K562 (cell line): ENCODE measurements at regions not wholly inside any gene's neighbourhood (a gene's known extent, or its start where the extent isn't known, plus 50 kb on each side); places are given as distances from the start of the nearest gene placed in this dataset.

ENCODE experiments used
- ATAC-seq: fragments of 200-7000 bp; cut with Tn5 transposase; 3 replicates; pipeline ENCODE4 v1.9.1; 2020; ENCODE audit warnings: moderate library complexity
- BruUV-seq: library from RNA; stranded (reverse); fragments of 400-500 nt; replicated peaks from 2 replicates; lab custom pipeline; 2021; lab: Mats Ljungman, UMichigan
- CTCF ChIA-PET: fragments of 300-600 bp; formaldehyde crosslinking; extraction: SDS; loops from one replicate; lab custom pipeline; 2021; ENCODE audit warnings: low intra/inter-chr PET ratio; lab: Yijun Ruan, JAX
- POLR2A ChIA-PET: fragments of 300-600, 350-650 bp; sonication (Branson Sonifier 250); formaldehyde crosslinking; extraction: SDS; loops from one replicate; lab custom pipeline; 2021; ENCODE audit warnings: antibody characterized with exemption, inconsistent platforms; lab: Yijun Ruan, JAX
- DNase-seq, 4 experiments: peaks; one replicate each; pipeline versions ENCODE4 v3.0.0 to v3.0.0-alpha.2; 2011 to 2018; ENCODE audit warnings: low spot score in 3 of 4, mixed read lengths in 3 of 4; ENCODE audit errors: extremely low read depth in 1 of 4
- FAIRE-seq: peaks from 2 replicates; lab custom pipeline; 2011; peaks lifted over from hg19 to GRCh38; lab: Jason Lieb, UNC
- H2AFZ ChIP-seq: 2 replicates; pipeline ENCODE4 v1.6.0; 2011; ENCODE audit warnings: low read depth, low read length, control low read depth, inconsistent platforms
- H3K27ac ChIP-seq: fragments of 200-600 bp; 3 replicates; pipeline ENCODE4 v1.8.0; 2011; ENCODE audit warnings: low read depth, mild to moderate bottlenecking, control low read depth, inconsistent platforms, low read length, moderate library complexity, mixed read lengths; ENCODE audit errors: extremely low read depth
- H3K27me3 ChIP-seq, 2 experiments: fragments of 300-600 bp in 1 of 2; 2 replicates in 1 of 2; 3 replicates in 1 of 2; pipeline versions ENCODE4 v1.6.0 to v1.8.0; 2011; ENCODE audit warnings: inconsistent platforms in 2 of 2, low read length in 2 of 2, mild to moderate bottlenecking in 1 of 2, mixed read lengths in 1 of 2, moderate library complexity in 1 of 2; ENCODE audit not compliant: control insufficient read depth in 2 of 2, insufficient read depth in 2 of 2
- H3K36me3 ChIP-seq: fragments of 300-600 bp; 3 replicates; pipeline ENCODE4 v1.8.0; 2011; ENCODE audit warnings: mild to moderate bottlenecking, low read length, inconsistent platforms; ENCODE audit not compliant: control insufficient read depth, insufficient read depth
- H3K4me1 ChIP-seq, 2 experiments: fragments of 200-600 bp in 1 of 2; replicated peaks in 1 of 2; 2 replicates in 1 of 2; 3 replicates in 1 of 2; pipeline versions ENCODE4 v1.5.1 to v1.8.0; 2011; ENCODE audit warnings: inconsistent platforms in 2 of 2, low read length in 2 of 2, mild to moderate bottlenecking in 1 of 2, mixed read lengths in 1 of 2, moderate library complexity in 1 of 2; ENCODE audit not compliant: control insufficient read depth in 2 of 2, insufficient read depth in 2 of 2
- H3K4me2 ChIP-seq: 2 replicates; pipeline ENCODE4 v1.6.1; 2011; ENCODE audit warnings: low read length, control low read depth, inconsistent platforms, mixed read lengths; ENCODE audit not compliant: insufficient read depth
- H3K4me3 ChIP-seq: fragments of 200-600 bp; sonication (generic), shearing (Covaris generic); 2 replicates; pipeline ENCODE4 v1.5.1; 2016; ENCODE audit warnings: control low read depth, inconsistent platforms
- H3K79me2 ChIP-seq: fragments of 200-600 bp; 3 replicates; pipeline ENCODE4 v1.8.0; 2011; ENCODE audit warnings: low read length, inconsistent platforms; ENCODE audit not compliant: control insufficient read depth, insufficient read depth
- H3K9ac ChIP-seq, 2 experiments: 2 replicates each; pipeline versions ENCODE4 v1.6.0 to v1.6.1; 2011; ENCODE audit warnings: low read depth in 2 of 2, low read length in 2 of 2, control low read depth in 1 of 2, inconsistent platforms in 1 of 2, mild to moderate bottlenecking in 1 of 2, mixed read lengths in 1 of 2; ENCODE audit not compliant: insufficient read depth in 1 of 2
- H3K9me1 ChIP-seq: one replicate; pipeline ENCODE4 v1.6.0; 2011; ENCODE audit warnings: inconsistent platforms, mild to moderate bottlenecking, low read length, moderate library complexity; ENCODE audit not compliant: control insufficient read depth, insufficient read depth
- H3K9me3 ChIP-seq: replicated peaks from 2 replicates; pipeline ENCODE4 v1.5.1; 2011; ENCODE audit warnings: low read depth, low read length, inconsistent platforms; ENCODE audit not compliant: control insufficient read depth, insufficient read depth
- H4K20me1 ChIP-seq: replicated peaks from 2 replicates; pipeline ENCODE4 v1.6.1; 2011; ENCODE audit warnings: low read length, inconsistent platforms, mixed read lengths; ENCODE audit not compliant: control insufficient read depth, insufficient read depth
- ATF6 ChIP-seq: sonication (generic); formaldehyde crosslinking; IDR thresholded peaks from 2 replicates; pipeline ENCODE4 v1.4.0; 2020; ENCODE audit warnings: mild to moderate bottlenecking, missing genetic modification reagents
- CHCHD3 ChIP-seq: fragments of 250-450 bp; sonication (Bioruptor Pico); IDR thresholded peaks from 2 replicates; pipeline ENCODE4 v2.1.2; 2022; ENCODE audit warnings: mild to moderate bottlenecking
- RAD21 ChIP-seq, 2 experiments: fragments of 250-450 bp in 1 of 2; fragments of 450-650 bp in 1 of 2; sonication (Bioruptor Pico) in 1 of 2; formaldehyde crosslinking in 1 of 2; IDR thresholded peaks in 1 of 2; conservative IDR thresholded peaks in 1 of 2; 2 replicates each; pipeline versions ENCODE4 v1.4.0 to v1.8.0; 2020 to 2022; ENCODE audit warnings: mild to moderate bottlenecking in 2 of 2, moderate library complexity in 1 of 2
- RBM15 ChIP-seq: fragments of 200-400 bp; formaldehyde crosslinking; IDR thresholded peaks from 2 replicates; pipeline ENCODE4 v1.6.1; 2018; ENCODE audit warnings: mild to moderate bottlenecking, low read length, moderate library complexity; ENCODE audit not compliant: insufficient read depth
- WGBS: fragments of 100-300 bp; shearing (Covaris generic); methylation state at CpG from one replicate; pipeline ENCODE4 v1.1.6; 2016; ENCODE audit warnings: low coverage, mixed read lengths; ENCODE audit not compliant: insufficient coverage; ENCODE audit errors: missing lambda C conversion rate; 5-methylcytosine and 5-hydroxymethylcytosine counted together
- in situ Hi-C: fragments of 300-500 bp; cut with MboI; formaldehyde crosslinking; loops from 4 replicates; pipeline ENCODE4 v1.15.0; 2018; ENCODE audit warnings: inconsistent platforms, mixed read lengths
- intact Hi-C: fragments of 100-400 bp; cut with micrococcal nuclease; formaldehyde crosslinking; loops from 2 replicates; pipeline ENCODE4 v1.14.2; 2022
- TF ChIP-seq, protein P1 (sequence below), 3 experiments: fragments of 200-800 bp in 1 of 3; fragments of 250-450 bp in 1 of 3; fragments of 450-650 bp in 1 of 3; sonication (Bioruptor Pico) in 1 of 3; sonication (Bioruptor generic) in 1 of 3; formaldehyde crosslinking in 1 of 3; IDR thresholded peaks; 2 replicates each; pipeline versions ENCODE4 v1.6.1 to v1.8.0; 2016 to 2022; ENCODE audit warnings: mild to moderate bottlenecking in 2 of 3, missing genetic modification characterization in 2 of 3, missing compliant biosample characterization in 1 of 3, moderate library complexity in 1 of 3
- TF ChIP-seq, protein P2 (sequence below): fragments of 250-450 bp; sonication (Bioruptor Pico); IDR thresholded peaks from 2 replicates; pipeline ENCODE4 v1.9.0; 2021; ENCODE audit warnings: mild to moderate bottlenecking
- TF ChIP-seq, protein P3 (sequence below): sonication (generic); formaldehyde crosslinking; IDR thresholded peaks from 2 replicates; pipeline ENCODE4 v1.8.0; 2022; ENCODE audit warnings: mild to moderate bottlenecking, missing genetic modification reagents
- TF ChIP-seq, protein P4 (sequence below): sonication (generic); formaldehyde crosslinking; IDR thresholded peaks from 2 replicates; pipeline ENCODE4 v1.8.0; 2022; ENCODE audit warnings: missing genetic modification reagents, mild to moderate bottlenecking, moderate library complexity, borderline replicate concordance

- TF ChIP-seq, protein P1, sequence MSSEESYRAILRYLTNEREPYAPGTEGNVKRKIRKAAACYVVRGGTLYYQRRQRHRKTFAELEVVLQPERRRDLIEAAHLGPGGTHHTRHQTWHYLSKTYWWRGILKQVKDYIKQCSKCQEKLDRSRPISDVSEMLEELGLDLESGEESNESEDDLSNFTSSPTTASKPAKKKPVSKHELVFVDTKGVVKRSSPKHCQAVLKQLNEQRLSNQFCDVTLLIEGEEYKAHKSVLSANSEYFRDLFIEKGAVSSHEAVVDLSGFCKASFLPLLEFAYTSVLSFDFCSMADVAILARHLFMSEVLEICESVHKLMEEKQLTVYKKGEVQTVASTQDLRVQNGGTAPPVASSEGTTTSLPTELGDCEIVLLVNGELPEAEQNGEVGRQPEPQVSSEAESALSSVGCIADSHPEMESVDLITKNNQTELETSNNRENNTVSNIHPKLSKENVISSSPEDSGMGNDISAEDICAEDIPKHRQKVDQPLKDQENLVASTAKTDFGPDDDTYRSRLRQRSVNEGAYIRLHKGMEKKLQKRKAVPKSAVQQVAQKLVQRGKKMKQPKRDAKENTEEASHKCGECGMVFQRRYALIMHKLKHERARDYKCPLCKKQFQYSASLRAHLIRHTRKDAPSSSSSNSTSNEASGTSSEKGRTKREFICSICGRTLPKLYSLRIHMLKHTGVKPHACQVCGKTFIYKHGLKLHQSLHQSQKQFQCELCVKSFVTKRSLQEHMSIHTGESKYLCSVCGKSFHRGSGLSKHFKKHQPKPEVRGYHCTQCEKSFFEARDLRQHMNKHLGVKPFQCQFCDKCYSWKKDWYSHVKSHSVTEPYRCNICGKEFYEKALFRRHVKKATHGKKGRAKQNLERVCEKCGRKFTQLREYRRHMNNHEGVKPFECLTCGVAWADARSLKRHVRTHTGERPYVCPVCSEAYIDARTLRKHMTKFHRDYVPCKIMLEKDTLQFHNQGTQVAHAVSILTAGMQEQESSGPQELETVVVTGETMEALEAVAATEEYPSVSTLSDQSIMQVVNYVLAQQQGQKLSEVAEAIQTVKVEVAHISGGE (CRISPR knock-in tag; IDR thresholded peaks at IDR 0.05): no peak
- TF ChIP-seq, protein P2, sequence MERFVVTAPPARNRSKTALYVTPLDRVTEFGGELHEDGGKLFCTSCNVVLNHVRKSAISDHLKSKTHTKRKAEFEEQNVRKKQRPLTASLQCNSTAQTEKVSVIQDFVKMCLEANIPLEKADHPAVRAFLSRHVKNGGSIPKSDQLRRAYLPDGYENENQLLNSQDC (CRISPR knock-in tag): no peak
- no peak for TF ChIP-seq RBM15
- TF ChIP-seq RAD21 (CRISPR knock-in tag; conservative IDR thresholded peaks at IDR 0.05 in 1 of 2, IDR thresholded peaks at IDR 0.05 in 1 of 2): no peak
- TF ChIP-seq, all 486 proteins: peak for 0
These were observed 127.7 kb downstream of the C12orf50 start (continued) for GRCh38 chr12:87901457-87901856.

GRCh38 chr12:87897662-87898061 lies 131.5 kb downstream of the C12orf50 start:
- Histone ChIP-seq H3K9ac (no peak overlapping the region), H3K27me3 (no peaks in the 10 kb centered on the region), H3K36me3 (no peaks in the 10 kb centered on the region), H2AFZ (no peak overlapping the region), H3K79me2 (no peaks in the 10 kb centered on the region), H4K20me1 (no peaks in the 10 kb centered on the region), H3K27ac (no peak overlapping the region), H3K4me2 (no peak overlapping the region), H3K9me3 (no peaks in the 10 kb centered on the region; the same call in 1 of the 2 replicates), H3K4me1 (no peaks in the 10 kb centered on the region), H3K4me3 (no peak overlapping the region), H3K9me1 (no peaks in the 10 kb centered on the region)
- 0% methylated on average over 3 of the region's 3 CpGs for WGBS
- no peak for FAIRE-seq
- in situ Hi-C loops (no loop called here), intact Hi-C loops (no loop called here)
- no TSS peak for BruUV-seq
- CTCF ChIA-PET: no interaction called here
- DNase-seq: no peak
- ATAC-seq: no peak
- POLR2A ChIA-PET: no interaction called here
- TF ChIP-seq ATF6 (CRISPR knock-in tag) (no peak), CHCHD3 (CRISPR knock-in tag) (no peak)
- TF ChIP-seq, protein P3, sequence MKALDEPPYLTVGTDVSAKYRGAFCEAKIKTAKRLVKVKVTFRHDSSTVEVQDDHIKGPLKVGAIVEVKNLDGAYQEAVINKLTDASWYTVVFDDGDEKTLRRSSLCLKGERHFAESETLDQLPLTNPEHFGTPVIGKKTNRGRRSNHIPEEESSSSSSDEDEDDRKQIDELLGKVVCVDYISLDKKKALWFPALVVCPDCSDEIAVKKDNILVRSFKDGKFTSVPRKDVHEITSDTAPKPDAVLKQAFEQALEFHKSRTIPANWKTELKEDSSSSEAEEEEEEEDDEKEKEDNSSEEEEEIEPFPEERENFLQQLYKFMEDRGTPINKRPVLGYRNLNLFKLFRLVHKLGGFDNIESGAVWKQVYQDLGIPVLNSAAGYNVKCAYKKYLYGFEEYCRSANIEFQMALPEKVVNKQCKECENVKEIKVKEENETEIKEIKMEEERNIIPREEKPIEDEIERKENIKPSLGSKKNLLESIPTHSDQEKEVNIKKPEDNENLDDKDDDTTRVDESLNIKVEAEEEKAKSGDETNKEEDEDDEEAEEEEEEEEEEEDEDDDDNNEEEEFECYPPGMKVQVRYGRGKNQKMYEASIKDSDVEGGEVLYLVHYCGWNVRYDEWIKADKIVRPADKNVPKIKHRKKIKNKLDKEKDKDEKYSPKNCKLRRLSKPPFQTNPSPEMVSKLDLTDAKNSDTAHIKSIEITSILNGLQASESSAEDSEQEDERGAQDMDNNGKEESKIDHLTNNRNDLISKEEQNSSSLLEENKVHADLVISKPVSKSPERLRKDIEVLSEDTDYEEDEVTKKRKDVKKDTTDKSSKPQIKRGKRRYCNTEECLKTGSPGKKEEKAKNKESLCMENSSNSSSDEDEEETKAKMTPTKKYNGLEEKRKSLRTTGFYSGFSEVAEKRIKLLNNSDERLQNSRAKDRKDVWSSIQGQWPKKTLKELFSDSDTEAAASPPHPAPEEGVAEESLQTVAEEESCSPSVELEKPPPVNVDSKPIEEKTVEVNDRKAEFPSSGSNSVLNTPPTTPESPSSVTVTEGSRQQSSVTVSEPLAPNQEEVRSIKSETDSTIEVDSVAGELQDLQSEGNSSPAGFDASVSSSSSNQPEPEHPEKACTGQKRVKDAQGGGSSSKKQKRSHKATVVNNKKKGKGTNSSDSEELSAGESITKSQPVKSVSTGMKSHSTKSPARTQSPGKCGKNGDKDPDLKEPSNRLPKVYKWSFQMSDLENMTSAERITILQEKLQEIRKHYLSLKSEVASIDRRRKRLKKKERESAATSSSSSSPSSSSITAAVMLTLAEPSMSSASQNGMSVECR: no peak
- TF ChIP-seq, protein P4, sequence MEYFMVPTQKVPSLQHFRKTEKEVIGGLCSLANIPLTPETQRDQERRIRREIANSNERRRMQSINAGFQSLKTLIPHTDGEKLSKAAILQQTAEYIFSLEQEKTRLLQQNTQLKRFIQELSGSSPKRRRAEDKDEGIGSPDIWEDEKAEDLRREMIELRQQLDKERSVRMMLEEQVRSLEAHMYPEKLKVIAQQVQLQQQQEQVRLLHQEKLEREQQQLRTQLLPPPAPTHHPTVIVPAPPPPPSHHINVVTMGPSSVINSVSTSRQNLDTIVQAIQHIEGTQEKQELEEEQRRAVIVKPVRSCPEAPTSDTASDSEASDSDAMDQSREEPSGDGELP (CRISPR knock-in tag): no peak
